ENCODE measurements at regions not wholly inside any gene's neighbourhood (a gene's known extent, or its start where the extent isn't known, plus 50 kb on each side); places are given as distances from the start of the nearest gene placed in this dataset.

DNA sequence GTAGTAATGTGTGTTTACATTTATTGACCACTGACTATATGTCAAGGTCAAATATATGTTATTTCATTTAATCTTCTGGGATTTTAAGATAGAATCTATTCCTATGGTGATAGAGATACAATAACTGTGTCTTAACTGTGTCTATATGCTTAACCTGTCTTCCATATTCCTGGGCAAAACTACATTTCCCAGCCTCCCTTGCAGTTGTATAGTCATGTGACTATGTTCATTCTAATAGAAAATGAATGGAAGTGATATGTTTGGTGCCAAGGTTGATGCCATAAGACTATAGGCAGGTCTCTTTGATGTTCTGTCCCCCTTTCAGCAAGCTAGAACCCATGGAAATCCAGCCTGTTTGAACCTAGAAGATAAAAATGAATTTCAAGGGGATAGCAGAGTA is 258.8 kb upstream of the PDZRN3 start:
- TF ChIP-seq, protein P1, sequence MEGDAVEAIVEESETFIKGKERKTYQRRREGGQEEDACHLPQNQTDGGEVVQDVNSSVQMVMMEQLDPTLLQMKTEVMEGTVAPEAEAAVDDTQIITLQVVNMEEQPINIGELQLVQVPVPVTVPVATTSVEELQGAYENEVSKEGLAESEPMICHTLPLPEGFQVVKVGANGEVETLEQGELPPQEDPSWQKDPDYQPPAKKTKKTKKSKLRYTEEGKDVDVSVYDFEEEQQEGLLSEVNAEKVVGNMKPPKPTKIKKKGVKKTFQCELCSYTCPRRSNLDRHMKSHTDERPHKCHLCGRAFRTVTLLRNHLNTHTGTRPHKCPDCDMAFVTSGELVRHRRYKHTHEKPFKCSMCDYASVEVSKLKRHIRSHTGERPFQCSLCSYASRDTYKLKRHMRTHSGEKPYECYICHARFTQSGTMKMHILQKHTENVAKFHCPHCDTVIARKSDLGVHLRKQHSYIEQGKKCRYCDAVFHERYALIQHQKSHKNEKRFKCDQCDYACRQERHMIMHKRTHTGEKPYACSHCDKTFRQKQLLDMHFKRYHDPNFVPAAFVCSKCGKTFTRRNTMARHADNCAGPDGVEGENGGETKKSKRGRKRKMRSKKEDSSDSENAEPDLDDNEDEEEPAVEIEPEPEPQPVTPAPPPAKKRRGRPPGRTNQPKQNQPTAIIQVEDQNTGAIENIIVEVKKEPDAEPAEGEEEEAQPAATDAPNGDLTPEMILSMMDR (IDR thresholded peaks at IDR 0.05): no peak
- no peak for TF ChIP-seq EP300 (IDR thresholded peaks at IDR 0.05)

All from tibial nerve (tissue), 4 donors.